Esophagus muscularis mucosa (tissue), 3 donors: ENCODE measurements at regions not wholly inside any gene's neighbourhood (a gene's known extent, or its start where the extent isn't known, plus 50 kb on each side); places are given as distances from the start of the nearest gene placed in this dataset.

Experiments
- CTCF ChIP-seq, 3 experiments: fragments of 200-600 bp in 2 of 3; fragments of 450-650 bp in 1 of 3; sonication (generic) in 2 of 3; IDR thresholded peaks; one replicate each; pipeline ENCODE4 v1.5.1; 2017 to 2019; ENCODE audit warnings: antibody characterized with exemption in 3 of 3, mild to moderate bottlenecking in 2 of 3, moderate library complexity in 1 of 3
- POLR2AphosphoS5 ChIP-seq, 2 donors: sonication (generic); formaldehyde crosslinking; IDR thresholded peaks; one replicate each; pipeline ENCODE4 v1.6.1; 2017; ENCODE audit warnings: antibody characterized with exemption in 2 of 2

- TF ChIP-seq POLR2AphosphoS5 (IDR thresholded peaks at IDR 0.05): no peak
- TF ChIP-seq CTCF (IDR thresholded peaks at IDR 0.05): no peak
Measured at GRCh38 chr5:174246743-174247142, 201.2 kb downstream of the NSG2 start.
